ENCODE measurements at regions not wholly inside any gene's neighbourhood (a gene's known extent, or its start where the extent isn't known, plus 50 kb on each side); places are given as distances from the start of the nearest gene placed in this dataset.

- H3K9me2 ChIP-seq (replicated peaks; ENCODE audit: insufficient read depth, low read length), result no peaks in the 10 kb centered on the region
- H3K27me3 ChIP-seq (replicated peaks; ENCODE audit: insufficient read depth, low read length), result no peaks in the 10 kb centered on the region
- DNase-seq, result no peak
- H3K4me3 ChIP-seq (ENCODE audit: low read length), result no peak overlapping the region
- no peak overlapping the region for H2AFZ ChIP-seq (ENCODE audit: low read length)
- no peak overlapping the region for H3K4me2 ChIP-seq (ENCODE audit: low read depth, low read length)
- H3K79me2 ChIP-seq (ENCODE audit: low read length), result no peaks in the 10 kb centered on the region
- no peak overlapping the region for H3K9ac ChIP-seq (ENCODE audit: low read length)
- no peak overlapping the region for H3K27ac ChIP-seq (ENCODE audit: low read length)
- H4K20me1 ChIP-seq (ENCODE audit: insufficient read depth, low read length), result no peaks in the 10 kb centered on the region
- H3K9me3 ChIP-seq (replicated peaks; ENCODE audit: insufficient read depth, low read length), result no peaks in the 10 kb centered on the region
- H3F3A ChIP-seq (ENCODE audit: insufficient read depth, low read length), result no peaks in the 10 kb centered on the region
- no peaks in the 10 kb centered on the region for H3K36me3 ChIP-seq (replicated peaks; ENCODE audit: insufficient read depth, low read length)
- no peaks in the 10 kb centered on the region for H3K4me1 ChIP-seq (ENCODE audit: low read length)
- TF ChIP-seq CTCF (IDR thresholded peaks at IDR 0.05; ENCODE audit: low read length) (no peak), EZH2phosphoT487 (IDR thresholded peaks at IDR 0.05; ENCODE audit: low read length) (no peak), EZH2 (optimal IDR thresholded peaks at IDR 0.05; ENCODE audit: low read depth, low read length) (no peak)
Observed at GRCh38 chr15:94777037-94777436, 545.7 kb downstream of the MCTP2 start.

GRCh38 chr15:94778840-94779239 is 547.5 kb downstream of the MCTP2 start:
- TF ChIP-seq EZH2 (optimal IDR thresholded peaks at IDR 0.05; ENCODE audit: low read depth, low read length) (no peak), CTCF (IDR thresholded peaks at IDR 0.05; ENCODE audit: low read length) (no peak), EZH2phosphoT487 (IDR thresholded peaks at IDR 0.05; ENCODE audit: low read length) (no peak)
- no peaks in the 10 kb centered on the region for H3K4me1 ChIP-seq (ENCODE audit: low read length)
- H3K27ac ChIP-seq (ENCODE audit: low read length), result no peak overlapping the region
- no peak overlapping the region for H3K4me2 ChIP-seq (ENCODE audit: low read depth, low read length)
- H4K20me1 ChIP-seq (ENCODE audit: insufficient read depth, low read length), result no peaks in the 10 kb centered on the region
- H3K9me2 ChIP-seq (replicated peaks; ENCODE audit: insufficient read depth, low read length), result no peaks in the 10 kb centered on the region
- no peak for DNase-seq
- H3K9me3 ChIP-seq (replicated peaks; ENCODE audit: insufficient read depth, low read length), result no peaks in the 10 kb centered on the region
- H3K79me2 ChIP-seq (ENCODE audit: low read length), result no peaks in the 10 kb centered on the region
- no peak overlapping the region for H3K4me3 ChIP-seq (ENCODE audit: low read length)
- no peak overlapping the region for H3K9ac ChIP-seq (ENCODE audit: low read length)
- H3F3A ChIP-seq (ENCODE audit: insufficient read depth, low read length), result no peaks in the 10 kb centered on the region
- H2AFZ ChIP-seq (ENCODE audit: low read length), result no peak overlapping the region
- no peaks in the 10 kb centered on the region for H3K36me3 ChIP-seq (replicated peaks; ENCODE audit: insufficient read depth, low read length)
- no peaks in the 10 kb centered on the region for H3K27me3 ChIP-seq (replicated peaks; ENCODE audit: insufficient read depth, low read length)

- no peaks in the 10 kb centered on the region for H3K9me3 ChIP-seq (replicated peaks; ENCODE audit: insufficient read depth, low read length)
- no peak overlapping the region for H3K27ac ChIP-seq (ENCODE audit: low read length)
- no peaks in the 10 kb centered on the region for H3F3A ChIP-seq (ENCODE audit: insufficient read depth, low read length)
- no peak for TF ChIP-seq EZH2 (optimal IDR thresholded peaks at IDR 0.05; ENCODE audit: low read depth, low read length)
- TF ChIP-seq CTCF (IDR thresholded peaks at IDR 0.05; ENCODE audit: low read length), result no peak
- TF ChIP-seq EZH2phosphoT487 (IDR thresholded peaks at IDR 0.05; ENCODE audit: low read length), result no peak
- no peaks in the 10 kb centered on the region for H3K27me3 ChIP-seq (replicated peaks; ENCODE audit: insufficient read depth, low read length)
- H3K4me3 ChIP-seq (ENCODE audit: low read length), result no peak overlapping the region
- no peaks in the 10 kb centered on the region for H3K79me2 ChIP-seq (ENCODE audit: low read length)
- H3K9me2 ChIP-seq (replicated peaks; ENCODE audit: insufficient read depth, low read length), result no peaks in the 10 kb centered on the region
- H3K4me2 ChIP-seq (ENCODE audit: low read depth, low read length), result no peak overlapping the region
- H3K4me1 ChIP-seq (ENCODE audit: low read length), result no peaks in the 10 kb centered on the region
- H2AFZ ChIP-seq (ENCODE audit: low read length), result no peak overlapping the region
- H4K20me1 ChIP-seq (ENCODE audit: insufficient read depth, low read length), result no peaks in the 10 kb centered on the region
- no peaks in the 10 kb centered on the region for H3K36me3 ChIP-seq (replicated peaks; ENCODE audit: insufficient read depth, low read length)
- DNase-seq, result no peak
- no peak overlapping the region for H3K9ac ChIP-seq (ENCODE audit: low read length)
Observed at GRCh38 chr15:94780166-94780565, 548.8 kb downstream of the MCTP2 start.

Data from MM.1S (cell line).